Gastroesophageal sphincter (tissue), 3 donors: ENCODE measurements at regions not wholly inside any gene's neighbourhood (a gene's known extent, or its start where the extent isn't known, plus 50 kb on each side); places are given as distances from the start of the nearest gene placed in this dataset.

ENCODE experiments used
- EP300 ChIP-seq: sonication (generic); formaldehyde crosslinking; IDR thresholded peaks from one replicate; pipeline ENCODE4 v1.6.1; 2017; ENCODE audit warnings: antibody characterized with exemption, mild to moderate bottlenecking
- TF ChIP-seq, protein P1 (sequence below), 4 experiments: fragments of 200-600 bp in 2 of 4; fragments of 450-650 bp in 2 of 4; sonication (generic) in 1 of 4; IDR thresholded peaks; one replicate each; pipeline ENCODE4 v1.5.1; 2017 to 2019; ENCODE audit warnings: antibody characterized with exemption in 4 of 4, mild to moderate bottlenecking in 2 of 4, moderate library complexity in 2 of 4

GRCh38 chr3:76886761-76887500 lies 153.0 kb upstream of the ROBO2 start:
- TF ChIP-seq, protein P1, sequence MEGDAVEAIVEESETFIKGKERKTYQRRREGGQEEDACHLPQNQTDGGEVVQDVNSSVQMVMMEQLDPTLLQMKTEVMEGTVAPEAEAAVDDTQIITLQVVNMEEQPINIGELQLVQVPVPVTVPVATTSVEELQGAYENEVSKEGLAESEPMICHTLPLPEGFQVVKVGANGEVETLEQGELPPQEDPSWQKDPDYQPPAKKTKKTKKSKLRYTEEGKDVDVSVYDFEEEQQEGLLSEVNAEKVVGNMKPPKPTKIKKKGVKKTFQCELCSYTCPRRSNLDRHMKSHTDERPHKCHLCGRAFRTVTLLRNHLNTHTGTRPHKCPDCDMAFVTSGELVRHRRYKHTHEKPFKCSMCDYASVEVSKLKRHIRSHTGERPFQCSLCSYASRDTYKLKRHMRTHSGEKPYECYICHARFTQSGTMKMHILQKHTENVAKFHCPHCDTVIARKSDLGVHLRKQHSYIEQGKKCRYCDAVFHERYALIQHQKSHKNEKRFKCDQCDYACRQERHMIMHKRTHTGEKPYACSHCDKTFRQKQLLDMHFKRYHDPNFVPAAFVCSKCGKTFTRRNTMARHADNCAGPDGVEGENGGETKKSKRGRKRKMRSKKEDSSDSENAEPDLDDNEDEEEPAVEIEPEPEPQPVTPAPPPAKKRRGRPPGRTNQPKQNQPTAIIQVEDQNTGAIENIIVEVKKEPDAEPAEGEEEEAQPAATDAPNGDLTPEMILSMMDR (IDR thresholded peaks at IDR 0.05): no peak
- TF ChIP-seq EP300: no peak
